ENCODE measurements at regions not wholly inside any gene's neighbourhood (a gene's known extent, or its start where the extent isn't known, plus 50 kb on each side); places are given as distances from the start of the nearest gene placed in this dataset.

- DNase-seq = peak; percentile 68 to 70
These were observed 206.6 kb upstream of the RFX3 start for GRCh38 chr9:3732077-3733038.

DNA sequence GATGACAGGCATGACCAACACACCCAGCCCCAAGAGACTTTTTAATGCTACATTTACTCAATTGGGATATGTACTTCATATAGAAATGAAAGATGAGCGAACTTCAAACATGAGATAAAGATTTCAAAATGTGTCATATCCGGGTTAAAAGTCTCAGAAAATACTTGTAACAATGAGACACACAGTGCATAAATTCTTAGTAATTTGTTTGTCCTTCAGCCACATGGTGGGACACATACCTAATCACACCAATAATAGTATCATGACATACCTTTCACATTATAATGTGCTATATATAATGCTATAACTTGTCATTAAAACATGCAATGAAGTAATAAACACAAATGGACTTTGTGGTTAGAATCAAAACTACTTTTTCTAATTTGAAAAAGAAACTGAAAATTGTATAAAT is 204.7 kb upstream of the RFX3 start:
- DNase-seq = no peak

- no peak for DNase-seq
These were observed 195.3 kb upstream of the RFX3 start for GRCh38 chr9:3721096-3721495.

DNA sequence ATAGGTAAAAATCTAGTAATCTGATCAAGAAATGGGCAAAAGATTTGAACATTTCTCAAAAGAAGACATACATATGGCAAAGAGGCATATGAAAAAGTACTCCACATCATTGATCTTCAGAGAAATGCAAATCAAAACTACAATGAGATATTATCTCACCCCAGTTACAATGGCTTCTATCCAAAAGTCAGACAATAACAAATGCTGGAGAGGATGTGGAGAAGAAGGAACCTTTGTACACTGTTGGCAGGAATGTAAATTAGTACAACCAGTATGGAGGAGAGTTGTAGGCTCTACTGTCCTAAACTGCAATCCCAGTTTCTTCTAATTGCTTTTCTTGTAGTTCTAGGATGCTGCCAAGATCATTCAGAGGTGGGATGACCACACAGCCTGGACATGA is 193.5 kb upstream of the RFX3 start:
- DNase-seq = no peak

DNA sequence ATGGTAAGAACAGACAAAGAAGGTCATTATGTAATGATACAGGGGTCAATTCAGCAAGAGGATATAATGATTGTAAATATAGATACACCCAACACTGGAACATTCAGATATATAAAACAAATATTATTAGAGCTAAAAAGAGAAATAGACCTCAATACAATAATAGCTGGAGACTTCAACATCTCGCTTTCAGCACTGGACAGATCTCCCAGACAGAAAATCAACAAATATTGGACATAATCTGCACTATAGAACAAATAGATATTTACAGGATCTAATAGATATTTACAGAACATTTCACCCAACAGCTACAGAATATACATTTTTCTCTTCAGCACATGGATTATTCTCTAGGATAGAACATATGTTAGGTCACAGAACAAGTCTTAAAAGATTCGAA is 190.6 kb upstream of the RFX3 start:
- no peak for DNase-seq

DNA sequence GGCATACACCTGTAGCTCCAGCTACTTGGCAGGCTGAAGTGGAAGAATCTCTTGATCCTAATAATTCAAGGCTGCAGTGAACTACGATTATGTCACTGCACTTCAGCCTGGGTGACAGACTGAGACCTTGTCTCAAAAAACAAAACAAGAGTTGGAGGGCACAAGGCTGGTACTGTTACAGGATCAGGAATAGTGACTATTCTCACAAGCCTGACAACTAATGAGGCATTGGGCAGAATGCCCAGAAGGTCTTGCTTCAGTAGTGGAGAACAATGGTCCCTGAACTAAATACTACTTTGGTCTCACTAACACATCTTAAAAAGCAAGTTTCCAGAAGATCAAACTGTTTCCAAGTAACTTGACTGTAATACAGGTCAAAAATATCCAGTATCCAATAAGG is 182.9 kb upstream of the RFX3 start:
- DNase-seq = no peak

GRCh38 chr9:3704890-3705289 is 179.1 kb upstream of the RFX3 start:
- DNase-seq = no peak

- DNase-seq = no peak
These were observed 175.0 kb upstream of the RFX3 start for GRCh38 chr9:3700772-3701171.

GRCh38 chr9:3699883-3700282 is 174.1 kb upstream of the RFX3 start:
- DNase-seq = no peak

DNA sequence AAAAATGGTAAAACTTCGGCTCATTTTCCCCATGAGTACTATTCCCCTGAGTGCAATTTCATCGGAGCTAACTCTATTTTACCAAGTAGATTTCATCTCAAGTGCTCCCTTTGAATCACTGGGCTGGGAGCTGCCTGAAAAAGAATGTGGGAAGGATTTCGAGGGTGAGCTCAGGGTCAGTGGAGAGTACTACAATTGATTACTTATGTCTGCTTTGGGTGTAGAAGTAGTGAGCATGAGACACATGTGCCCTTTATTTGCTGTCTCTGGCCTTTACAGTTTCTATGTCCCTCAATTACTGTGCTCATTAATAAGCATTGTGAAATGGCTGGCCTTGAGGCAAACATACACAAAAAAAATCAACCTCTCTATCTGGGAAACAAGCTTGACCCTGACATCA is 172.7 kb upstream of the RFX3 start:
- DNase-seq = no peak

GRCh38 chr9:3698076-3698475 is 172.3 kb upstream of the RFX3 start:
- DNase-seq = no peak

DNA sequence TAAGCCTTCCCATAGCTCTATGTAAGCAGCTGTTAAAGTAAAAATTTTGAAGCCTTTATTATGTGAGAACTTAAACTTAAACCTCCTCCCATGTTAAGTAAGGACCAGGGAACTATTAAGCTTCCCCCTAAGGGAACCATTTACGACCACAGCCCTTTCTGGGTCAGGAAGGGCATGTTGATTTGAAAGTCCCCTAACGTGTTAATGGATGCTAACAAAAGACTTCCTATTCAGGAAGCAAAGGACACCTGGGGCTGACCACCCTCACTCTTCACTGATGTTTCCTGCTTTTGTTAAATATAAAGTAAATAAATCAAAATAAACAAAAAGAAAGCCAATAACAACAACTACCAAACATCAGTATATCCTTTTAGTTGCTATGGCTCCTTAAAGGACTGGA is 170.6 kb upstream of the RFX3 start:
- DNase-seq = no peak

DNA sequence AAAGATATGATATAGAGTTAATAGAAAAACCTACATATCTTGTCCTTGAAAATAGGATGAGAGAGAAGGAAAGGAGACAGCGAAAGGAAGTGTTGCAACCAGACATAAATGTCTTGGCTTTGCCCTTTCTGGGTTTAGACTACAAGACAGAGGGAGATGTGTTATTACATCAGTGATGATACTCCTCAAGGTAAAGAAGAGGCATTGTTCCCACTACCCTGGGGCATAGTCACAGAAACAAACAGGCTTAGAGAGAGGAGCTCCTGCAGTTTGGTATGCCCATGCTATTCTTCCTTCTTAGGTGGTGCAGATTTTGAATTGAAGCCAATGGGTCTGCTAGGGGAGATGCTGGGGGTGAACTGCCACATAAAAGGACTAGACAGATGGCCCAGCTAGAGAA is 166.8 kb upstream of the RFX3 start:
- DNase-seq = no peak

GRCh38 chr9:3689555-3689954 is 163.8 kb upstream of the RFX3 start:
- no peak for DNase-seq

DNA sequence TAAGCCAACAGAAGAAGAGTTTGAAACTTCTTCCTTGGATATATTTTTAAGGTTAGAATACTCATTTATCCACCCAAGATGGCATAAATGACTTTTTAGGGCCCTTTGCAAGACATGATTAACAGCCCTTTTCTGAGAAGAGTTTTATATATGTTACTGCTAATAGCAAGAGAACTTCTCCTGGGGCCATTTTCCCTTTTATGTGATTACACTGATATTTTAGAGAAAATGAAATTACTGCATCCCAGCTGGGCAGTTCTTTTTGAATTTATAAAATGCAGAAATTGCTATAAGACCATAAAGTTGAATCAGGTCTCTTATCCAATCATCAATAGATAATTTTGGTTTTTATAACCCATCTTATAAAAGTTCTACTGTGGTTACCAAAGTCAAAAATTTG is 161.3 kb upstream of the RFX3 start:
- no peak for DNase-seq

GRCh38 chr9:3682186-3682585 is 156.4 kb upstream of the RFX3 start:
- no peak for DNase-seq

DNA sequence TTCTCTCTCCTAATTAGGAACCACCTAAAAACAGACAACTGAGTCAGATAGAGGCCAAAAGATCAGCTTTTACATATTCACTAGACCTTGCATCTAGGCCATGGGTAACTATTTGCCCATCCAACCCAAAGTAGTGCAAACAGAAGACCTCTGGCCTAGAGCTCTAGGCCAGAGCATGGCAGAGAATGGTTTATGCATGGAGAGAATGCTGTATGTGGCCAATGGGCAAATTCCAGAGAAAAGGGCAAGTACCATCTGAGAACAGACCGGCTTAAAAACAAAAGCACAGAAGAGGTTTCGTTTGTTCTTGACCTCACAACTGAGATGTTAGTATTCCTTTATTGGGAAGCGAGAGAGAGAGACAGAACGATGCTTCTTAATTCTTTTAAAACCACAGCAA is 151.7 kb upstream of the RFX3 start:
- no peak for DNase-seq

DNA sequence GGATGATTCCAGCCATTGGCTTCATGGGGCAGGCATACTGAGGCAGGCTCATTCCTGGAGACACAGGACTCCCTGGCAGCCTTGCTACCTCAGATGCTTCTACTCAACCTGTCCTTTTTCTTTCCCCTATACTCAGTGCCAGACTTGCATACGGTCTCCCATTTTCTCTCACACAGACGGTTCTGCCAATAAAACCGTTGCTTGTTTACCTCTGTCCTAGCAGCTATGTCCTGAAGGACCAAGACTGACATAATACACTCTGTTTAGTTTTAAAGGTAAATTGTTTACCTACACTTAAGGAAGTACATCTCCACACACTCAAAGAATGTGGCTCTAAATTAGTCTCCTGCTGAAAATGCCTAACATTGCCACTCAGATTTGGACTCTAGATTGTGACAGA is 151.0 kb upstream of the RFX3 start:
- DNase-seq = no peak

DNA sequence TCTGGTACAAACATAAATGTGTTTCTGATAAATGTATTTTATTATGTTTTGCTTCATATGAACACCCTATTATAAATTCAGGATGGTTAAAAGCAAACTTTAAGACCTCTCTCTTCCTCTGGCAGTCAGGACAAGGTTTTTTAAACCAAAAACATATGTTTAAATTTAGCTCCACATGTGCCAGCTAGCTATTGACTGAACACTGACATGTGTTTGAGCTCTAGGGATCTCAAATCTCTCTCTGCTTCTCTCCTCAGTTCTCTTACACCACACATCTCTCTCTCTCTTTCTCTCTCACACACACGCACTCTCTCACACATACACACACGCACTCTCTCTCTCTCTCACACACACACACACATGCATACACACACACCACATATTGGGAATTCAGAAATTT is 150.1 kb upstream of the RFX3 start:
- no peak for DNase-seq

DNA sequence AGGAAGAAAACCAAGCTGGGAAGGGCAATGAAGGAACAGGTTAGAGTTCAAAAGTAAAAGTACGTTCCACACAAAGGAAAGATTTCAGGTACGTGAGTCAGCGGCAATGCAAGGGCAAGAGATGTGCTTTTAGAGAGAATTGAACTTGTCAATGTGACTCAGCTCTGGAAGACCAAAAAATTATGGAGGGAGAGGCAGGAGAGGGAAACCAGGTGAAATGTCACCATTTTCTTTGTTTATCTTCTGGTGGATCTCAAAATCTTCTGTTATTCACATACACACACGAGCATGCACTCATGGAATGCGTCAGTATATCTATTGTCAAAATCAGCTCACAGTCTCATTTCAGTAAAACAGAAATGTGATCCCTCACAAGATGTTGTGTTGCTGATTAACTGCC is 148.8 kb upstream of the RFX3 start:
- DNase-seq = no peak

DNA sequence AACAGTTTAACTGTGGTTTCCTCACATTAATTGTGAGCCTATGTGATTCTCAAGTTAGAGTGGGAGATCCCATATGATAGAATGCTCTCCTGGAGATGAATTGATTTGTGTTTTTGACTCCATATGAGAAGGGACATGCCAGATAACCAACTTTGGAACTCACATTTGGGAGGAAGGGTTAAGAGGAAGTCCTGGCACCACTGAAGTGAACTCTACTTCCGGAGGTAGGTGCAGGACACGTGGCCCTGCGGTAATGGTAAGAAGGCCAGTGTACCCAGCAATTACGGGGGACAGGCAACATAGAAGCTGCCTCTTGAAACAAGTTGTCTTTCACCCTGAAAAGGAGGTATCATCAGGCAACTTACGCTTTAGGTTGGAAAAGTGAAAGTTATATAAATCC is 146.6 kb upstream of the RFX3 start:
- DNase-seq = no peak

DNA sequence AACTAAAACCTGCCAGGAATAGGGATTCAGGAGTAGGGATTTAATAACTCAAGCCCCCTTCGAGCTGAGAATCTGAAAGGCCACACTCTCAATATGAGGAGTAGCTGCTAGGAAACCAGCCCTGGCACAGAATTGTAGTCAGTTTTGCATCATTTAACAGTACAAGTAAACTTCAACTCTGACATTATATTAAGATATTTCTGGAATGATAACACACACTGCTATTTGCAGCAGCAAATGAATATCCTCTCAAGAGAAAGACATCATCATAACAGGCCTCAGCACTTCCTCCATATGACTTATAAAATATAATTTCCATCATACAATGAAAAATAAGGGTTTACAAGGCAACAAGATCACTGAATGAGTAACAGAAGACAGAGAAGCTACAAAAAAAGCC is 138.2 kb upstream of the RFX3 start:
- DNase-seq = no peak

GRCh38 chr9:3662671-3663070 is 136.9 kb upstream of the RFX3 start:
- no peak for DNase-seq

DNA sequence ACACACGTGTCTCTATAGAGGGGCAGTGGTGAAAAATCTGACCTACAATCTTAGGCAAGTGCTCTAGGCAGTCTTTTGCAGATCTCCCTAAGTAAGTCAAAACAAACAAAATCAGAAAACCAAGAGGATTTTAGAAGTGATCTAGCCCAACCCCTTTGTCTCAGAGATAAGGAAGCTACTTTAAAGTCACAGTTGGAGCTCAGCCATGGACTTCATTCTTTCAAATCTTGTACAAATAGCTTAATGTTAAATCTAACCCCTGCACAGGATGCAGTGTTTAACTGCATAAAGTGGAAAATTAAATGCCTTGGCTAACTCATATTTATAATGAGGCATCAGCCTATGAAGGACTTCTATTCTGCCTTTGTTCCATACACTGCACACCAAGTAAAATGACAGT is 135.1 kb upstream of the RFX3 start:
- DNase-seq = no peak

GRCh38 chr9:3659647-3660046 is 133.8 kb upstream of the RFX3 start:
- no peak for DNase-seq

Data from Kasumi-1 (cell line).